ENCODE measurements at regions not wholly inside any gene's neighbourhood (a gene's known extent, or its start where the extent isn't known, plus 50 kb on each side); places are given as distances from the start of the nearest gene placed in this dataset. TPM values are rescaled to one million over a fixed set of nuclear protein-coding genes. Genes with fewer than 3 reads are reported as not detected.

GRCh38 chr1:115924770-115925169 is 51.5 kb upstream of the SLC22A15 start:
- CTCF ChIA-PET: no interaction called here
- Histone ChIP-seq H3K27me3 (ENCODE audit: control insufficient read depth, insufficient read depth, low read length) (no peaks in the 10 kb centered on the region), H3K9me3 (ENCODE audit: control insufficient read depth, insufficient read depth, low read length) (no peaks in the 10 kb centered on the region), H3K4me3 (ENCODE audit: low read depth, low read length) (no peak overlapping the region), H3K27ac (ENCODE audit: low read depth, low read length) (no peak overlapping the region)
- POLR2A ChIA-PET: no interaction called here
- DNase-seq (ENCODE audit: low read depth, low spot score): no peak
- TF ChIP-seq CTCF (IDR thresholded peaks at IDR 0.05; ENCODE audit: low read depth, low read length): no peak

GRCh38 chr1:115925467-115925866 is 50.8 kb upstream of the SLC22A15 start:
- no peak for TF ChIP-seq CTCF (IDR thresholded peaks at IDR 0.05; ENCODE audit: low read depth, low read length)
- no peak for DNase-seq (ENCODE audit: low read depth, low spot score)
- no peaks in the 10 kb centered on the region for H3K9me3 ChIP-seq (ENCODE audit: control insufficient read depth, insufficient read depth, low read length)
- no peaks in the 10 kb centered on the region for H3K27me3 ChIP-seq (ENCODE audit: control insufficient read depth, insufficient read depth, low read length)
- ChIA-PET CTCF (no interaction called here), POLR2A (no interaction called here)
- no peak overlapping the region for H3K4me3 ChIP-seq (ENCODE audit: low read depth, low read length)
- no peak overlapping the region for H3K27ac ChIP-seq (ENCODE audit: low read depth, low read length)

Small RNA genes lying in the stretch of these regions (small RNA-seq; reads per million reads assigned to genes)
- not detected for gene AL357137.1 (ENCODE audit: insufficient read length, low read depth)

Measured in AG04450 (cell line).